GM19397 (cell line): ENCODE measurements at regions not wholly inside any gene's neighbourhood (a gene's known extent, or its start where the extent isn't known, plus 50 kb on each side); places are given as distances from the start of the nearest gene placed in this dataset.
"Not testable (repeated sequence)": the region's sequence is repeated elsewhere in the genome, so short reads cannot be mapped to it uniquely, and the experiment has no call there.

Experiments
- ATAC-seq: cut with Tn5 transposase; IDR thresholded peaks from one replicate; pipeline ENCODE4 v1.9.1; 2021; ENCODE audit warnings: mild to moderate bottlenecking, moderate library complexity; ENCODE audit not compliant: unreplicated experiment

- ATAC-seq, result no peak
These were observed 78.1 kb upstream of the ZNF644 start for GRCh38 chr1:91099746-91100621.

GRCh38 chr1:91098299-91098906 lies 76.6 kb upstream of the ZNF644 start:
- no peak for ATAC-seq

GRCh38 chr1:91095321-91095720 lies 73.5 kb upstream of the ZNF644 start:
- not testable (repeated sequence) for ATAC-seq

GRCh38 chr1:91092503-91092902 lies 70.7 kb upstream of the ZNF644 start:
- ATAC-seq, result no peak

- no peak for ATAC-seq
These were observed 70.0 kb upstream of the ZNF644 start for GRCh38 chr1:91091812-91092211.

GRCh38 chr1:91080650-91081049 lies 58.8 kb upstream of the ZNF644 start:
- no peak for ATAC-seq

GRCh38 chr1:91078859-91079258 lies 57.0 kb upstream of the ZNF644 start:
- no peak for ATAC-seq

- no peak for ATAC-seq
These were observed 55.0 kb upstream of the ZNF644 start for GRCh38 chr1:91076834-91077233.

- ATAC-seq, result no peak
These were observed 53.6 kb upstream of the ZNF644 start for GRCh38 chr1:91075233-91076135.

GRCh38 chr1:91073299-91073698 lies 51.5 kb upstream of the ZNF644 start:
- ATAC-seq, result no peak

- no peak for ATAC-seq
These were observed 50.0 kb upstream of the ZNF644 start for GRCh38 chr1:91071838-91072237.
